ENCODE measurements at regions not wholly inside any gene's neighbourhood (a gene's known extent, or its start where the extent isn't known, plus 50 kb on each side); places are given as distances from the start of the nearest gene placed in this dataset.

DNA sequence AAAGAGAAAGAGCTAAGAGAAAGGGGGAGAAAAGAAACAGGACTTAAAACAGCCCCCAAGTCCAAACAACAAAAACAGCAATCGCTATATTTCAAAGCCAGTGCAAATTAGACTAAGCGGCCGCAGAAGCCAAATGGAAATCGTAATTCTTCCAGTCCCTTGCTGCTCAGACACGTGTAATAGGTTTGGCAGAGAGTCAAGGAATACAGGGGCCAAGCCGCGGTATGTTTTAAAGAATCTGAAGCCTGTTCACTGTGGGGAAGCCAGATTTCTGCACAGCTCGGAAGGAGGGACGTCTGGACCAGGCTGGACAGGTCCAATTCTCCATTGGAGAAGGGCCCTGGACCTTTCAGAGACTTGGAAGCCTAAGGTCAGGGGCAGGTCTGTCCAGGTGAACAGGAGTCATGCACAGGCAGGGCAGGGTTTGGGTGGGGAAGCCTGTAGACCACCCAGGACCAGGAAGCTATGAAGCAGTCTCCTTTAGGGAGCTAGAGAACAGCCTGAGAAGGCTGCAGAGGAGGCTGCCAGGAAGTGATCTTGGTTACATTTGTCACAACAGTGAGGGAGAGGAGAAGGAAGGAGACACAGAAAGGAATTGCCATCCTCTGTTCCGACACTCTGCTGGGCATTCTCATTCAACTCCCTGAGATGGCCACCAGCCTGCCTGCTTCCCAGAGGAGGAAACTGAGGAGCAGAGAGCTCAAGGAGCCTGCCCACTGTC, 265.5 kb upstream of the ISX start:
- in situ Hi-C loops (cut with HindIII; ENCODE audit: low sequenced_read_pairs): no loop called here
- TF ChIP-seq CTCF (IDR thresholded peaks at IDR 0.05; ENCODE audit: low read depth, low read length): no peak
- H3K4me3 ChIP-seq (ENCODE audit: low read depth, low read length): no peak overlapping the region
- peak; percentile 64 for DNase-seq (ENCODE audit: low read depth, low spot score)

- TF ChIP-seq CTCF (IDR thresholded peaks at IDR 0.05; ENCODE audit: low read depth, low read length): no peak
- in situ Hi-C loops (cut with HindIII; ENCODE audit: low sequenced_read_pairs): no loop called here
- H3K4me3 ChIP-seq (ENCODE audit: low read depth, low read length): no peak overlapping the region
- no peak for DNase-seq (ENCODE audit: low read depth, low spot score)
Measured at GRCh38 chr22:34801221-34801620, 264.7 kb upstream of the ISX start.

- TF ChIP-seq CTCF (IDR thresholded peaks at IDR 0.05; ENCODE audit: low read depth, low read length): no peak
- no peak for DNase-seq (ENCODE audit: low read depth, low spot score)
- no peak overlapping the region for H3K4me3 ChIP-seq (ENCODE audit: low read depth, low read length)
- in situ Hi-C loops (cut with HindIII; ENCODE audit: low sequenced_read_pairs): no loop called here
Measured at GRCh38 chr22:34804091-34804490, 261.9 kb upstream of the ISX start.

DNA sequence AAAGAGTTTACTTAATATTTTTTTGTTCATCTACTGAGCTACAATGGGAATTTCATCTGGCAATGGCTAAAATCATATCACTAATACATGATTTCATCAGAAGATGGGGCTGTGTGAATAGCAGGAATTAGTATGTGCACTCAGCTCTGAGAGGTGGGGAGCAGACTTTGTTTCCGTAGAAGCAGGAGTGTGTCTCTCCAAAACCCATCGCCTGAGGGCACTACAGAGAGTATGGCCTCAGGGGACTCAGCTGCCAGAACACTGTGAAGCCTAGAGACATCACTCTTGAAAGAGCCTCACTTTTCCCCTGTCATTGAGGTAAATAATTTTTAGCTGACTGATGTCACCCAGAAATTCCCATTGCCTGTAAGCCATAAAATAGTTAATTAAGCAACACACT, 261.4 kb upstream of the ISX start:
- no peak overlapping the region for H3K4me3 ChIP-seq (ENCODE audit: low read depth, low read length)
- TF ChIP-seq CTCF (IDR thresholded peaks at IDR 0.05; ENCODE audit: low read depth, low read length): no peak
- in situ Hi-C loops (cut with HindIII; ENCODE audit: low sequenced_read_pairs): no loop called here
- no peak for DNase-seq (ENCODE audit: low read depth, low spot score)

DNA sequence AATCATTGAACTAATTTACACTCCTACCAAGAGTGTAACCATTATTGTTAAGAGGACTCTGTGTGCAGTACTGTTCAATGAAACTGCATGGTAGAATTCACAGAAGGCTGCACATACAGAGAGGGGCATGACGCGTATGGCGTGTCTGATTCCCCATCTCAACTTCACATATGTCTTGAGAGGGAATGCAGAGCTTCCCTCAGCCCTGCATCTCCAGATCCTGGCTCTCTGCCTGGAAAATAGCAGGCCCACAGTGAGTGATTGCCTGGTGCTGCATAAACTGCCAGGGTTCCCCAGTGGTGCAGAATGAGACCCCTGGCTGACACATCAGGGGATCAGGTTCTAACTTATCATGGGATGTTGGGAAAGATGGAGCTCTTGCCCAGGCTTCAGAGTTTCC, 260.2 kb upstream of the ISX start:
- in situ Hi-C loops (cut with HindIII; ENCODE audit: low sequenced_read_pairs): no loop called here
- H3K4me3 ChIP-seq (ENCODE audit: low read depth, low read length): no peak overlapping the region
- no peak for TF ChIP-seq CTCF (IDR thresholded peaks at IDR 0.05; ENCODE audit: low read depth, low read length)
- DNase-seq (ENCODE audit: low read depth, low spot score): no peak

DNA sequence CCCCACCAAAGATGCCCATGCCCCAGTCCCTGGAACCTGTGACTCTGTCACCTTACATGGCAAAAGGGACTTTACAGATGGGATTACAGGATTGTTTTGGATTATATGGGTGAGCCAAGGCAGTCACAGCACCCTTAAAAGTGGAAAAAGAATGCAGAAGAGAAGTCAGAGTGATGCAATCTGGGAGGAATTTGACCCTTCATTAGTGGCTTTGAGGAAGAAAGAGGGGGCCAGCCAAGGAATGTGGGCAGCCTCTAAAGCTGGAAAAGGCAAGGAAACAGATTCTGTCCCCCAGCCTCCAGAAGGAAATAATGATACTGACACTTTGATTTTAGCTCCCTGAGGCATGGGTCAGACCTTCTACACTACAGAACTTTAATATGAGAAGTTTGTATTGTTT, 257.3 kb upstream of the ISX start:
- no peak for DNase-seq (ENCODE audit: low read depth, low spot score)
- in situ Hi-C loops (cut with HindIII; ENCODE audit: low sequenced_read_pairs): no loop called here
- no peak for TF ChIP-seq CTCF (IDR thresholded peaks at IDR 0.05; ENCODE audit: low read depth, low read length)

More for the DNA sequence above, 257.3 kb upstream of the ISX start:
- H3K4me3 ChIP-seq (ENCODE audit: low read depth, low read length): no peak overlapping the region
